NCI-H748 treated with DMSO at 0.1 percent for 48 hours (cell line): ENCODE measurements at regions not wholly inside any gene's neighbourhood (a gene's known extent, or its start where the extent isn't known, plus 50 kb on each side); places are given as distances from the start of the nearest gene placed in this dataset.
A peak's percentile ranks its signal among the peaks of the same experiment; 100 is the strongest.

ENCODE experiments used
- DNase-seq: peaks from one replicate; lab custom pipeline; 2025; lab: John Stamatoyannopoulos, UW

DNA sequence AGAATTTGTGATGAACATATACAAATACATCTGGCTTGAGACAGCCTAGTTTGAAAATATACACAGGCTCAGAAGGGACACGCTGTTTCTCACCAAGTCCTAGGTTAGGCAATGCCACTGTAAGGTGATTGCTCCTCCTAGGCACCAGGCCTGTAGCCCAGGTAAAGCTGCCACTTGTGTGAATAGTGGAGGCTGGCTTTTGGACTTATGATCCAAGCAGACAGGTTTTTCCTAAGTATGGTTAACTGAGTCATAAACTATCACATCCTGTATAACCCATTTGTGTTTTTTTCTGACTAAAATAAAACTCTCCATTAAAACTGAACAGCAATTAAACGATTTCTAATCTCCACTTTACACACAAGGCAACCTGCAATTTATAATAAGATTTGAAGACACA is 81.0 kb downstream of the SEMA4F start:
- no peak for DNase-seq

DNA sequence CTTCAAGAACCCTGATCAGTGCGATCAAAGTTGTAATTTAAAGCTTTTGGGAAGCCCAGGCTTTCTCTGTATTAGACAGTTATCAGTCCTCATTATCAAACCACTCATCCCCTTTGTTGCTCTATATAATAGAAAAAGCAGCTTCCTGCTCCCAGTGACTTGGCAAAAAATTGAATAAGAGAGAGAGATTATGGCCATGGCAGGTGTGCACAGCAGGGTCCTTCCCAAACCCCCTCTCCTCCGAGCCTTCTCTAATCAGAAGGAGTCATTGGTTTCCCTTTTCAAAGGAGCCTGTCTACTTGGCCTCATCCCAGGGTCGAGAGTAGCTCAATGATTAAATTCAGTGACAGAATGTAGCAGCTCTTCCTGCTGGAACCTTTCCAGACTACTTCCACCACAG is 81.5 kb downstream of the SEMA4F start:
- DNase-seq = peak; percentile 60

DNA sequence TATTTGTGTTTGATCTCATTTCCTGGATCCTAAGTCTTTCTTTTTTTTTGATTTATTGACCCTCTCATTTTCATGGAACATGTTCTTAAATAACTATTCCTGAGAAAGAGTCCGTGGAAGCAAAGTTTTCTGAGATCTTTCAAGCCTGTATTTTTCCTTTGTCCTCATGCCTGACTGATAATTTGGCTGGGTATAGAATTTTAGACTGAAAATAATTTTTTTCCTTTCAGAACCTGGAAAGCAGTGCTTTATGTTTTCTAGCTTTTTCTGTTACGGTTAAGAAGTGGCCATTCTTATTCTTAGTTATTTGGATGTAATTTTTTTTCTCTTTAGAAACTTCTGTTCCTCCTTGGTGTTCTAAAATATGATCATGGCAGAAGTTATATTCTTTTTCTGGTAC is 82.5 kb downstream of the SEMA4F start:
- no peak for DNase-seq

DNA sequence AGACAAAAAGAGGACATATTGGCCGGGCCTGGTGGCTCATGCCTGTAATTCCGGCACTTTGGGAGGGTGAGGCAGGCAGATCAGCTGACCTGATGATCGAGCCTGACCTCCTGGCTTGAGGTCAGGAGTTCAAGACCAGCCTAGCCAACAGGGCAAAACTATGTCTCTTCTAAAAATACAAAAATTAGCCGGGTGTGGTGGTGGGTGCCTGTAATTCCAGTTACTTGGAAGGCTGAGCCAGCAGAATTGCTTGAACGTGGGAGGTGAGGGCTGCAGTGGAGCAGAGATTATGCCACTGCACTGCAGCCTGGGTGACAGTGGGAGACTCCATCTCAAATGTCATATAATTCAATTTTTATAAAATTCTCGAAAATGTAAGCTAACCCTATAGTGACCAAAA is 84.5 kb downstream of the SEMA4F start:
- no peak for DNase-seq

DNA sequence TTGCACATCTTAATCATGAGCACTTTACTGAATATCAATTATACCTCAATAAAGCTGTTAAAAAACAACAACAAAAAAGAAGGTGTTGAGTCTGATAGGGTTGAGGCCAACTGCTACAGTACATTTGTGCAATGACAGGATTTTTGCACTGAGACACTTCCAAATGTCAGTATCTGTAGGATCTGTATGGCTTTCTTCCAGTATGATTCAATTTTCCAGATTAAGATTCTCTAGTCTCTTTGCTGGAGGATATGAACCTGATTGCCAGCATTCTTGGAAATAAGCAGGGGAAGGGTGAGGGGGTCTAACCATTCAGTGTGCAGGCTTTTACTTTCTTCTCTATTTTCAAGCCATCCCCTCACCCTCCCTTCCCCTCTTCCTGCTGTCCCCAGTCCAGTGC is 85.1 kb downstream of the SEMA4F start:
- DNase-seq = no peak

DNA sequence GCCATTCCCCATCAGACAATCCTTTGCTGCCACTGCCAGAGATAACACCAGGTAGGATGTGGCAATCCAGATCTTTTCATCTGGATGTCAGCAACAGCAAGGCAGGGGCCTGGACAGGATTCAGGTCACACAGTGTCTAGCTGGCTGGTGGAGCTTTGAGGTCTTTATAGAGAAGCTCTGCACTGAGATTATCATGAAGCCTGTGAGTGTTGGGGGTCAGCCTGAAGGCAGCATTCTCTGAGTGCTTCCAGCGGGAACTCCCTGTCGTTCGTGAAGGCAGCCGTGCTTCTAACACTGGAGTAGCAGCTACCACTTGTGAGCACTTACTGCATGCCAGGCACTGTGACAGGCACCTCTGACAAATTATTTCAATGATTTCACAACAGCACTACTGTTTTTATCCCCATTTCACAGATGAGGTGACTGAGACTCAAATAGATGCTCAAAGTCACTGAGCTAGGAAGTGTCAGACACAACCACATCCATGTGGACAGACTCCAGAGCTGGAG is 85.7 kb downstream of the SEMA4F start:
- DNase-seq = no peak

DNA sequence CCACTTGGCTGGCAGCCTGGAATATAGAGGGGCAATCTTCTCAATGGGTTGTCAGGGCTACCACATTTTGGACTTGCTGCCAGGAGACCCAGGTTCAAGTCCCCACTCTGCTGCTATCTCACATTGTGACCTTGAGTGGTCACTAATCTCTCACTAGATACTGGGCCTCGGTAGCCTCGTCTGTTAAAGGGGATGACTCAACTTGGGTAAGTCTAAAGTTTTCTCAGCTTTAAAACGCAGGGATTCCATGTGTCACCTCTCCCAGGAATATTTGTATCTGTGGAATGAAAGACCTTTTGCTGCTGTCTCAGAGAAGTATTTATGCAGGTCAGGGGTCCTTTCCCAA is 86.3 kb downstream of the SEMA4F start:
- DNase-seq = no peak

DNA sequence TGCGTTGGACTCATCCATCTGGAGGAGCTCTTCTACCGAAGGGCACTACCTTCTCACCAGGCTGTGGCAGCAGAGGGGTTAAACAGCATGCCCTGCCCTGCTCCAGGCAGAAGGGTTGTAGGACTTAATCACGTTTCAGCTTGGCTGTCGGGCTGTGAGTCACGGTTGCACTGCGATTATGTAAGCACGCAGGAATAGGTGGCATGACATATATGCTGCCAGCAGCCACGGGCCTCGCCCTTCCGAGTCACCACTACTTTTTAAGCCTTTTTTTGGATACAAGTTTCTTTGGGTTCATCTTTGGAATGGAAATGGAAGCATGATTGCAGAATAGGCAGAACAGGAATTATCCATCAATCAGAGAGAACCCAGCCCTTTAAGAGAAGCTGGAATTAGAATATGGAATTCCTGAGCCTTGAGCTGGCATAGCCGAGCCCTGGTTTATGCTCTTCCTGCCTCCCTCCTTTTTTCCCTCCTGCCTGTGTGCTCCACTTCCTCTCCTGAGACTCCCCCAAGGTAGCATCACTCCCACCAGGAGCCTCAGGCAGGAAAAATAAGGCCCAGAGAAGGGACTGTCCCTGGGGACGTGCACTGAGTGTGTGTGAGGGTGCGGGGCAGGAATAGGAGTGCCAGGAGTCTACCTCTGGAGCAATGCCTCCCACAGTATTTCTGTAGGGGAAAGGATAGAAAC is 86.8 kb downstream of the SEMA4F start:
- no peak for DNase-seq

DNA sequence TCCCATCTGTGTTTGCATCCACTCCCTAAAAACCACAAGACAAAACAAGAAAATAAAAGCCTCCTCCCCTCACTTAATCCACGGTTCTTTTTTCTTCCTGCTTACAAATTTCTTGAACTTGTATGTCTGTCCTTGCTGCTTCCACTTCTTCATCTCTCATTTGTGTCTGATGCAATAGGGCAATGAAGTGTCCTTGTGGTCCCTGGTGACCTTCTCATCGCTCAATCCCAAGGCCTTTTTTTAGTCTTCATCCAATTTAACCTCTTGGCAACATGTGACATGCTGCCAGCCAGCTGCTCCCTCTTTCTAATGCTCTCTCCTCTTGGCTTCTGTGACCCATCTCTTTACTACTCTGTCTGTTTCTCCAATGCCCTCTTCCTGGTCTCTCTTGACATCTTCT is 87.6 kb downstream of the SEMA4F start:
- no peak for DNase-seq

DNA sequence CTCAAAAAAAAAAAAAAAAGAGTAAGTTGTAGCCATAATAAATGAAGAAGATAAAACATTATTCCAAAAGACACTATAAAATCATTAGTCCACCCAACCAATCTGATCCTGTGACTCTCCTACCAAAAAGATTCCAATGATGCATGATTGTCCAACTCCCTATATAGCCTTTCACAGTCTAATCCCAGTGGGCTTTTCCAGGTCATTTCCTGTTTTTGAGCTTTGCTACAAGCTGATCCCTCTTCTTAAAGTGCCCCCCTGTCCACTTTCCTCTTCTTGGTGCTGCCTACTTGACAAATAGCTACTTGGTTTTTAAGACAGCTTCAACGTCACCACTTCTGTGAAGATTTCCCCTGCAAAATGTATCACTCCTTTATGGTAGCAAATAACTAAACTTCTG is 88.4 kb downstream of the SEMA4F start:
- DNase-seq = no peak

DNA sequence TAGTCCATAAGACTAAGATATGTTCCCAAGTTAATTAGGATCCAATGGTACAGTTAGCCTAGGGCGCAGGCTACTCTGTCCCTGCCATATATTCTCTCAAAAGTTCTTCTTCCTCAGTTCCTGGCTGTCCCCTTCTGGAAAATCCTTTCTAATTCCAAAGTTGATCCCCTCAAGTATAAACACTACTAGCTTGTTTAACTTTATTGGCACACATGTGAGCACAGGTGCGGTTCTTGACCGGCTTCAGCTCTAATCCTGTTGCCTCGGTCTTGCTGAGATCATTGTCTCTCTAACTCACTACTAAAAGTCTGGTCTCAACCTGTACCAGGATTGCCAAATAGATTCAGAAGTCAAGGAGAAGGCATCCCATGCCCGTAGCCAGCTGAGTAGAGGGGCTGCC is 89.0 kb downstream of the SEMA4F start:
- no peak for DNase-seq

DNA sequence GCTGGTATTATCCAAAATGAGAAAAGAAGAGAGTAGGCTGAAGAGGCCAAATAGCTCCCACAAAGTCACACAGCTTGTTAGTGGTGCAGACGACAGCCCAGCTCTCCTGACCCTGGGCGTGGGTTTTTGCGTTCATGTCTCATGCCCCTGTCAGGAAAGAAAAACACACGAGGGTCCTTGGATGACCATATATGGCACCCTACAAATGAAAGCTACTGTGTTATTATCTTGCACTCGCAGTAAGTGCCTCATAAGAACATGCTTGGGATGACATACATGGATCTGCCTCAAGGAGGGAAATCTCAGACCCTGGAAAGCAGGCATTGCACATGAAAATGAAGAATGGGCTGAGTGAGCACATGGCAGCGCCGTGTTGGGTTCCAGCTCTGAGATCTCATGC is 89.7 kb downstream of the SEMA4F start:
- no peak for DNase-seq

DNA sequence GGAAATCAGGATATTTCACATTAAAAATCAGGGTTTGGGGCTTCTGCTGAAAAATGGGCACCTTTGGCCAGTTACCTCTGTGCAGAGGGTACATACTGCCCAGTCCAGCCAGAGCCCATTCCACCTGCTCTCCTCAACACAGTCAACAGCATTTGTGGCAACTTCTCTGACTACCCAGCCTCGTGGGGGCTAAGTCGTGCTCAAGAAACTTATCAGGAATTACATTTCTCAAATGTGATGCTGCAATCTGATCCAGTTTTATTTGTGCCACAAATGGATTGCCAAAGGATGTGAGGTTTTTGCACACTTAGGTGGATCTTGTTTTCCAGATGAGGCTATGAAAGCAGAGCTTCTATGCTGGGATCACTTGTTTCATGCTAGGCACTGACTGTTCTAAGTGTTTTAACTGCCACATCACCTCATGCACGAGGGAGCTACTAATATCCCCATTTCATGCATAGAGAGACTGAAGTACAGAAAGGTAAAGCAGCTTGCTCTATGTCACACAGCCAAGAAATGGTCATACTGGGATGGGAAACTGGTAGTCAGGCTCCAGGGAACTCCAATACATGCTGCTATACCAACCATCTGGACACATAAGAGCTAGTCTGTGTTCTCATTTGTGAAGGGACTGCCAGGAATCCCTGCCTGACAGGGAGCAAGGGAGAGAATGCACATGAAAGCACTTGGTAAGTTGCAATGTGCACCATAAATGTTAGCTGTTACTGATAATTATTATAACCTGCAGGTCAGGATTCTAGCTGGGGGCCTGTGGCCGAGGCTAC is 89.0 kb upstream of the HK2 start:
- DNase-seq = no peak

DNA sequence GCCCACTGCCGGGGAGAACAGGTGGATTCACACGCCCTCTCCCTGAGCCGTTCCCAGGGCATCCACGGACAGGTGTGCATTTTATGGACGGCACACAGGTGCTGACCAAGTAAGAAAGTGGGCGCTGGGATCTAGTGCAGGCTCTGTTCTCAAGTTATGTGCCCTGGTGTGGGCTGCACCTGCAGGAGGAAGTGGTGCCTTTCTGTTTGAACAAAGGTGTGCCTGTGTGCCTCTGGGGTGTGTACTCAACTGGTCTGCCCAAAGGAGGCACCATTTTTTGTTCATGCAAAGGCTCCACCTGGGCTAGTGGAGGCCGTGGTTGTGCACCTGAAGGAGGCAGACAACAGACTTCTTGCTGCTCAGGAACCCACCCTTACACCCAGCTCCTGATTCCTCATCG is 88.2 kb upstream of the HK2 start:
- DNase-seq = no peak

DNA sequence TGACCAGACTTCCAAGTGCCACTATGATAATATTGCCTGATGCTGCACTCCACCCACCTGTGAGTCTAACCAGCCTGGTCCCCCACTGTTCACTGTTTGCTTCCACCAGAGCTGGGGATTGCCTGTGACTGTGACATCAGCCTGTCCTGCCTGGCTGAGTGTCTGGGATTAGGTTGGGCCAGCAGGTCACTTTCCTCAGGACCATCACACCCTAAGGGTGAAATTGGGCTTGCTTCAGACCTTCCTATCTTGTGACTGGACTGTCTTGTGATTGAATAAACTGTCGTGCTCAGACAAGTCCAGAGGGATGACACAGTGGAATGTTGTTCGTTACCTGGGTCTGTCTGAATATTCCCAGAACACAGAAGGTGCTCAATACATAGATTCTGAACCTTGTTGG is 87.4 kb upstream of the HK2 start:
- DNase-seq = no peak

DNA sequence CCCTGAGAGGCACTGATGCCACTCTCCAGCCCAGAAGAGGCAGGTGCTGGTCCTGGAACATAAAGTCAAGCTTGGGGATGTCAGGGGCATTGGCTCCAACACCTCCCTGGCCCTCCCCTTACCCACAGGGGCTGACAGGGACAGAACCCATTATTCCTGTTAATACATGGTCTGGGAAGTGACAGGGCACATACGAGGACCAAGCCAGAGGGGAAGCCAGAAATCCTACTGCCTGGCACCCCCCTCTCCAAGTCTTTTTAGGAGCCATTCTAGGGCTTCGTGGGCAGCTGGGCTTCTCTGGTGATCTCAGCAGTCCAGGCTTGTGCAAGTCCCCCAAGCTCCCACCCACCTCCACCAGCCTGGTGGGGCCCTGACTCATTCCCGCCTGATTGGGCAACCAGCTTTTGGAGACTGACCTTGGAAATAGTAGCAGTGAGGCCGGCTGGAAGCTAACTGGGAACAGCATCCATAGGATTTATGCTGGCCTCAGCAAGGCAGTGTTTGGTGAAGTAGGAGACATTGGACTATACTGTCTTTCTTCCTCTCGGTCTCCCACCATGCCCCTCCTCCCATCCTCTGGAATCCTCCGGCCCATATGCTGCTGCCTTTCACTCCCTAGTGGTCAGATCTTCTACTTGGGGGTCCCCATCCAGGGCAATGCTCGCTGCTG is 86.4 kb upstream of the HK2 start:
- DNase-seq = no peak

DNA sequence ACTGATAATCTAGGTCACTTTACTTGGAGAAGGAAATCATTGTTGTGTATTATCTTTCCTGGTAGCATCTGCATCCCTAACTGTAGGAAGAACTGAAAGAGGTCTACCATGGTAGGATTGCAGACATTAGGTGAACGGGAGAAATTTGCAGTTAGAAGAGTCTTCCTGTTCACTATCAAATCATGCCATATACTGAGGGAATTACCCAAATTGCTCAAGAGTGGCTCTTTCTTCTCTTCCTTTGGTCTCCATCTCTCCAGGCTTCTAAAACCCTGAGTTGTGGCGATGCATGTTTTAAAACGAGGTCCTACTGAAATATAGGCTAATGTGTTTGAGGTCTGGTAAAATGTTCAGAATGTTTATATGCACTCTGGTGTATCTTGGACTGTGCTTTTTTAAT is 85.3 kb upstream of the HK2 start:
- no peak for DNase-seq

DNA sequence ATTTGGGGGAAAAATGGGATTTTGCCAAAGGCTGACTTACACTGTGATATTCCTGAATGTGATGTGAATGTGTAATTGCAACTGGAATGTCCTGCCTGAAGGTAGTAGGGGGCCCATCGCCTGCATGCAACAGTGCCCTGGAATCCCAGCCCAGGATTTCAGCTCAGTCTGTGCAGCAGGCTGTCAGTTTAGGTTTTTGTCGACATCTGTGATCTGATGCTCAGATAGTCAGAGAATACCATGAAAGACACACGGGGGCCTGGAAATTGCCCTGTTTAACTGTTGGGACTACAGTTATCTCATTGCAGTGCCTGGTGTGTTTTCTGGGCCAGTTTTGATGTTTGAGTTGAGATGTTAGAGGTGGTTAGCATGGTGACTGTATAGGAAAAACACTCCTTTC is 84.5 kb upstream of the HK2 start:
- DNase-seq = no peak

DNA sequence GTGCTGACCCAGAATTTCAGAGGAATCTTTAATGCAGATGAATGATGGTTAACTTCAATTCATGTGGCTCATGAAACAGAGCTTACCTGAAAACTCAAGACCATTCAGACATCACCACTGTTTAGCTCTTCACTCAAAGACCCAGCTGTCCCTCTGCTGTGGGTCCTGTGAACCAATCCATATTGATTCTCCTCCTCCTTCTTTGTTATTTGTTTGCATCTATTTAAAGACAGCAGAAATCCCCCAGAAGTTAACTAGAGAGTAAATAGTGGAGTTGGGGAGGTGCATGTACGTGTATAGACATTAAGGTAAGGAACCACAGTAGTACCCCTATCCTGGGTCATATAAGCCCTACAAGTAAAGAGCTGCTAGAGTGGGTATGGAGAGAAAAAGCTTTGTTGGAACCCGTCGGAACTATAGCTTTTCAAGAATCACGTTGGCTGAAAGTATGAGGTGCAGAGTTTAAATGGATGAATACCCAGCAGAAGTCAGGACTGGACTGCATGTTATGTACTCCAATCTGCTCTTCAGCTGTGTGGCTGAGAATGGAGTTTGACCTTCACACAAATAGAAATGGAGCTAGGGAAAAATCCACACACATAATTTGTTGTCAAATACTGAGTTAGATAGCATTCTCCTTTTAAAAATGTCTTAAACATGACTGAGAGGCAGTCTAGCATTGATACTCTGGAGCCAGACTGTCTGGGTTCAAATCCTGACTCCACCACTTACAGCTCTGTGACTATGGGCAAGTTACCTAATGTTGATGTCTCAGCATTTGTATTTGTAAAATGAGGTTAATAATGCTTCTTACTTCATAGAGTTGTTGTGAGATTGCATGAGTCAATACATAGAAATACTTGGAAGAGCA is 81.7 kb upstream of the HK2 start:
- DNase-seq = no peak

DNA sequence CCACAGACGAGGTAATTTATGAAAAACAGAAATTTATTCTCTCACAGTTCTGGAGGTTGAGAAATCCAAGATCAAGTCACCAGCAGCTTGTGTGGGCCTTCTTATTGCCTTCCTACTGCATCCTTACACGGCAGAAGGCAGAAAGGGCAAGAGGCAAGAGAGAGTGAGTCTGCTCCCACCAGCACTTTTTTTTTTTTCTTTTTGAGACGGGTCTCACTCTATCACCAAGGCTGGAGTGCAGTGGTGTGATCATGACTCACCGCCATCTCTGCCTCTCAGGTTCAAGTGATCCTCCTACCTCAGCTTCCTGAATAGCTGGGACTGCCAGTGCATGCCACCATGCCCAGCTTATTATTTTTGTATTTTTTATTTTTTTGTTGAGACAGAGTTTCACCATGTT is 78.5 kb upstream of the HK2 start:
- DNase-seq = no peak

DNA sequence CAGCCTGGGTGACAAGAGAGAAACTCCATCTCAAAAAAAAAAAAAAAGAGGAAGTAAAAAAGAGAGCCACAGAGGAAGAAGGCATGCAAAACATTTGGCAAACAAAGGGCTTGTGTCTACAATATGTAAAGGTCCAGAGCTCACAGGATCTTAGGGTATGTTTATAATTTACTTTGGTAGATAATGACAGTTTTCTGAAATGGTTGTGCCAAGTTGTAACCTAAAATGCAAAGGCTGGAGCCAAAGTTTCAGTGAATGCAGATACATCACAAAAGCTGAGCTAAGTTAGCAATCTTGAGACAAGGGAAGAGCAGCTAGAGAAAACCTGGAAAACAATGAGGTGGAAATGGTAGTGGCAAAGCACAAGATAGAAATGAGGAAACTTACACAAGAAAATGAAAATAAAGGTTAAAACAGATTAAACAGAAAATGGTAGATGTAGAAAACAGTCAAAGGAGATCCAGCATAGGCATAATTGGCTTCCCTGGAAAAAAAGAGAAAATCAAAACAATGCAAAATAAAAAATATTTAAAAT is 77.5 kb upstream of the HK2 start:
- no peak for DNase-seq

DNA sequence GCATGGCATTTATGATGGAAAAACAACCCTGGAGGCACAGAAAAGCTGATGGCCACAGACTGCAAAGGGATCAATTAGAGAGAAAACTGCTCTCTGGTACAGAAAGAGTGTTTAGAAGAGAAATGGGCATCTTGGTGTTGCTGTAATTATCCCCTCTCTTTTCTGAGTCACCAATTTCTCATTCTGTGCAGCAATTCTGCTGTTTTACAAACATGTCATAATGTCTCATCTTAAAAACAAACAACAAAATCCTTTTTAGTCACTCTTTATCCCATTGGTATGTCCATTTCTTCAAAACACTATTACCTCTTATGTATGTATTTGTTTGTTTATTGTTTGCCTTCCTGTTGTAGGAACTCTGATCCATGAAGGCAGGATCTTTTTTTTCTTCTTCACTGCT is 73.9 kb upstream of the HK2 start:
- DNase-seq = no peak
